ENCODE measurements at regions not wholly inside any gene's neighbourhood (a gene's known extent, or its start where the extent isn't known, plus 50 kb on each side); places are given as distances from the start of the nearest gene placed in this dataset.
"Not testable (repeated sequence)": the region's sequence is repeated elsewhere in the genome, so short reads cannot be mapped to it uniquely, and the experiment has no call there.

DNA sequence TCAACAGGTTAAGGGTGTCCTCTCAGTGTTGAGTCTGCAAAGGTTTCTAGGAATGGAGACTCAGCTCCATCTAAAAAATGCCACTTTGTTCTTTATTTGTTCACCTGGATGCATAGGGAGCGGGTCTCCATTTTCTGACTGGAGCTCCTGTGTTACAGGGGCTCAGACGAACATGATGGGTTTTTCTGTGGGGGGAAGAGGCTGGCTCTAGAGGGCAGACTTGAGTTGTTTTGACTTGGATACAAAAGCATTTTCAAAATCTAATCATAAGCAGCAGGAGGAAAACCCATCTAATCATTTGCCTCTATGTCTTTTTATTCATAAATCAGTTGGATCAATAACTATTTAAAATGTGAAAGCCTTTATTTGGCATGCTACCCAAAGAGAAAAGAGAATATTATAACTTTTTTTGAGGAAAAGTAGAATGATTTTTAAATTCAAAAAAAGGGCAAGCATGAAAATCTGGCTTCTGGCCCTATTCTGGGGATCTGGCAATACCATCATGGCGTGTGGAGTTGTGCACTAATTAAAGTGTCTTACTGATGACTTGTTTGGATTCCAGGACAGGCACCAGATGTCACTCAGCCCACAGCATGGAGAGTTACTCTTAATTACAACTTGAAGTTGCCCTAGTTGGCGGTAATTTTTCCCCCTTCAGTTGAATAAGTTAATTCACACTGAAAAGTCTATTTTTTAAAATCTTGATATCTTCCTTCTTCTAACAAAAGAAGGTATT lies 594.9 kb downstream of the REEP3 start:
- no peaks in the 10 kb centered on the region for H3K9me3 Mint-ChIP-seq
- DNase-seq, result no peak
- no peak for ATAC-seq
- no peaks in the 10 kb centered on the region for H3K27me3 Mint-ChIP-seq (ENCODE audit: low read depth)
- no peaks in the 10 kb centered on the region for H3K36me3 Mint-ChIP-seq (ENCODE audit: insufficient read depth)
- peaks cover 5% of the 10 kb centered on the region for H3K4me1 Mint-ChIP-seq (ENCODE audit: low read depth)
- H3K4me3 Mint-ChIP-seq, result no peak overlapping the region

DNA sequence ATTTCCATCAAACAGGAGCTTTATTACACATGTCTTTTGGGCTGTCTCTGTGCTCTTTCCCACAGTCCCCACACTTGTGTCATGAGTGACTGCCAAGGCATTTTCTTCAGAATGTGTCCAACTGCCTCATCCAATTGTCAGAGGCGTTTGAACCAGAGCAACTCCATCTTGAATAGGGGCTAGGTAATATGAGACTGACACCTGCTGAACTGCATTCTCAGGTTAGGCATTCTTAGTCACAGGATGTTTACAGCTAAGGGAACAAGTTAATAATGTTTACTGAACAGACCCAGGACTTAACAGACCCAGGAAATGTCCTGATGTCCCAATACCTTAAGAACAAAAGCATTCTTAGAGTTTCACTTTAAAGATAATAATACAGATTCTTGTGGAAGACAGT lies 595.5 kb downstream of the REEP3 start:
- Mint-ChIP-seq H3K27me3 (ENCODE audit: low read depth) (no peaks in the 10 kb centered on the region), H3K4me3 (no peak overlapping the region), H3K4me1 (ENCODE audit: low read depth) (peaks cover 5% of the 10 kb centered on the region), H3K9me3 (no peaks in the 10 kb centered on the region), H3K36me3 (ENCODE audit: insufficient read depth) (no peaks in the 10 kb centered on the region)
- ATAC-seq (no peak), DNase-seq (no peak)

DNA sequence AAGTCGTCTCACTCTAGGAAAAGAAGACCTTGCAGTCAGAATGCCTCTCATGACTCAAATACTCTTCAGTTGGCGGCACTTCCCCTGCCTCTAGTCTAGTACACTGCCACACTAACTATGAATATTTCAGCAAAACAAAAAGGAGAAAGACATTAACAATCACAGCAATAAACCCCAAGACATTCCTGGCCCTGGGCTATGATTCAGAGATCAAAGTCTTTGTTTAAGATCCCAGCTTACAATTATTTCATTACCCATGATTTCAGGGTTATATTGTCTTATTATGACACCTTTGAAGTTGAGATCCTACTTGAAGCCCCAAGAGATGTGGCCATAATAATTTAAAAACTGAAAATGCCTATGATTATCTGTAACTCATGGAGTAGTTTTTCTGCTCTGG lies 597.5 kb downstream of the REEP3 start:
- ATAC-seq (no peak), DNase-seq (no peak)
- Mint-ChIP-seq H3K27me3 (ENCODE audit: low read depth) (no peaks in the 10 kb centered on the region), H3K4me1 (ENCODE audit: low read depth) (peaks cover under 1% of the 10 kb centered on the region), H3K9me3 (no peaks in the 10 kb centered on the region), H3K36me3 (ENCODE audit: insufficient read depth) (no peaks in the 10 kb centered on the region), H3K4me3 (no peak overlapping the region)

DNA sequence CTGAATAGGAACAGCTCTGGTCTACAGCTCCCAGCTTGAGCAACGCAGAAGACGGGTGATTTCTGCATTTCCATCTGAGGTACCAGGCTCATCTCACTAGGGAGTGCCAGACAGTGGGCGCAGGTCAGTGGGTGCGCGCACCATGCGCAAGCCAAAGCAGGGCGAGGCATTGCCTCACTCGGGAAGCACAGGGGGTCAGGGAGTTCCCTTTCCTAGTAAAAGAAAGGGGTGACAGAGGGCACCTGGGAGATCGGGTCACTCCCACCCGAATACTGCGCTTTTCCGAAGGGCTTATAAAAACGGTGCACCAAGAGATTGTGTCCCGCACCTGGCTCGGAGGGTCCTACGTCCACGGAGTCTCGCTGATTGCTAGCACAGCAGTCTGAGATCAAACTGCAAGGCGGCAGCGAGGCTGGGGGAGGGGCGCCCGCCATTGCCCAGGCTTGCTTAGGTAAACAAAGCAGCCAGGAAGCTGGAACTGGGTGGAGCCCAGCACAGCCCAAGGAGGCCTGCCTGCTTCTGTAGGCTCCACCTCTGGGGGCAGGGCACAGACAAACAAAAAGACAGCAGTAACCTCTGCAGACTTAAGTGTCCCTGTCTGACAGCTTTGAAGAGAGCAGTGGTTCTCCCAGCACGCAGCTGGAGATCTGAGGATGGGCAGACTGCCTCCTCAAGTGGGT lies 599.2 kb downstream of the REEP3 start:
- H3K4me3 Mint-ChIP-seq; ATAC-seq; H3K4me1 Mint-ChIP-seq (ENCODE audit: low read depth); H3K27me3 Mint-ChIP-seq (ENCODE audit: low read depth); DNase-seq; H3K36me3 Mint-ChIP-seq (ENCODE audit: insufficient read depth); H3K9me3 Mint-ChIP-seq: not testable (repeated sequence)

DNA sequence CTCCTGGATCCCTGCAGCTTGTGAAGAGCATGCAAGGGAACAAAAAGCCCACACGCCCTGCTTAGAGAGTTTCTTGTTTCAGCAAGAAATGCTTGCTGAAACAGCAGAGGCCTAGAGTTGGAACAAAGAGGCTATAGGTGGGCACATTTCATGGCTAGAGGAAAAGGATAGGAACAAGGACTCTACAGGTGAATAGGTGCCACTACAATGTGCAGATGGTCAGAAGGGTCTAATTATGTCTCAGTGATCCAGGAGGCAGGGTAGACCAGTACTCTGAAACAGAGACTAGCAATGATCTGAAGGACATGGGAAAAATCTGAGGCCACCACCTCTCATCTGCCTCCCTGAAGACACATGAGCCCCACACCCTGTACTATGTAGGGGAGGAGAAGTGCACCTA lies 609.0 kb downstream of the REEP3 start:
- Mint-ChIP-seq H3K4me3 (no peak overlapping the region), H3K9me3 (no peaks in the 10 kb centered on the region), H3K27me3 (ENCODE audit: low read depth) (no peaks in the 10 kb centered on the region), H3K36me3 (ENCODE audit: insufficient read depth) (no peaks in the 10 kb centered on the region), H3K4me1 (ENCODE audit: low read depth) (no peaks in the 10 kb centered on the region)
- DNase-seq, result no peak
- ATAC-seq, result no peak

DNA sequence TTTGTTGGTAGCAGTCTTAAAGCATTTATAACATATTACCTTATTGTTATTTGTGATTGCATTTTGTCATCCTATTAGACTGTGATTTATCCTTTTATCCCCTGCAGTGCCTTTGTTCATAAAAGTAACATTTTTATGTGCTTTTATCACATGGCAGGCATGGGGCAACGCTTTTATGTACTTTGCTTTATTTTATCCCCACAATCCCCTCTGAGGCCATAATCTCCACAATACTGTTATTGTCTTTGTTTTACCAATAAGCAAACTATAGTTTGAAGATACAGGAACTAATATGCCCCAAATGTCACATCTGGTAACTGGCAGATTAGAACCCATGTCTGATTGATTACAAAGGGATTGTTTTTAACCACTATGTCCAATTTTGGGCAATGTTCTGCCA lies 613.5 kb downstream of the REEP3 start:
- H3K36me3 Mint-ChIP-seq (ENCODE audit: insufficient read depth), result no peaks in the 10 kb centered on the region
- H3K4me3 Mint-ChIP-seq, result no peak overlapping the region
- no peak for ATAC-seq
- H3K4me1 Mint-ChIP-seq (ENCODE audit: low read depth), result no peaks in the 10 kb centered on the region
- H3K9me3 Mint-ChIP-seq, result no peaks in the 10 kb centered on the region
- no peaks in the 10 kb centered on the region for H3K27me3 Mint-ChIP-seq (ENCODE audit: low read depth)
- no peak for DNase-seq

DNA sequence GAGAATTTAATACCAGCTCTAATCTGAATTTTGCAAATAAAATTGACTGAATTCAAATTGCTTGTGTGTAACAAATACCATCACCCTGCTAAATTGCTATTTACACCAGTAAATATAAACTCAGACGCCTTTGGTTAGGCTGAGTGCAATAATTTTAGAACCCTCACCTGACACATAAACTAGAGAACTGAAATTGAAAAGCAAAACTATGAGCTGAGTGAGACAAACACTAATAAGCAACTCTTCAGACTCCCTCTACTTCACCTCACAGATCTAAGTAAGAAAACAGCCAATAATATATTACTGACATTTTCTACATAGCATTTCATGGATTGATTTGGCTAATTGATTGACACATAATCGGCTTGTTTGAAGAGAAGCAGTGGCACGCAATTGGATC lies 621.2 kb downstream of the REEP3 start:
- no peaks in the 10 kb centered on the region for H3K9me3 Mint-ChIP-seq
- no peak for DNase-seq
- no peak for ATAC-seq
- no peaks in the 10 kb centered on the region for H3K36me3 Mint-ChIP-seq (ENCODE audit: insufficient read depth)
- H3K27me3 Mint-ChIP-seq (ENCODE audit: low read depth), result peaks cover 2% of the 10 kb centered on the region
- H3K4me3 Mint-ChIP-seq, result no peak overlapping the region
- H3K4me1 Mint-ChIP-seq (ENCODE audit: low read depth), result no peaks in the 10 kb centered on the region

DNA sequence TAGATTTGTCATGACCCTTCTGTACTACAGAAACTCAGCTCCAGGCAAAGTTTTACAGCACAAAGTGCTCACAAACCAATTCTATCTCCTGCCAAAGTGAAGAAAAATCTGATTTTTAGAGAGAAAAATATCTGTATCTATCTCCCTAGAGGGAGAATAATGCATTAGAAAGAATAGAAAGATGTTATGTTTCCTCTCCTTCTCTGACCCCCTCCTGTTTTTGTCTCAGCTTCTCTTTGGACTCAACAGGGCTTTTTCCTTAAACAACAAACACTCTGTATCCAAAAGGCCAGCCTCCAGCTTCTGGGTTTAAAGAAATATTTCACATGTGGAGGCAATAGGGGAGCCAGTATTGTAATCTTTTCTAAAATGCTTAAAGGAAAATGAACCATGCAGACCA lies 627.4 kb downstream of the REEP3 start:
- no peaks in the 10 kb centered on the region for H3K4me1 Mint-ChIP-seq (ENCODE audit: low read depth)

DNA sequence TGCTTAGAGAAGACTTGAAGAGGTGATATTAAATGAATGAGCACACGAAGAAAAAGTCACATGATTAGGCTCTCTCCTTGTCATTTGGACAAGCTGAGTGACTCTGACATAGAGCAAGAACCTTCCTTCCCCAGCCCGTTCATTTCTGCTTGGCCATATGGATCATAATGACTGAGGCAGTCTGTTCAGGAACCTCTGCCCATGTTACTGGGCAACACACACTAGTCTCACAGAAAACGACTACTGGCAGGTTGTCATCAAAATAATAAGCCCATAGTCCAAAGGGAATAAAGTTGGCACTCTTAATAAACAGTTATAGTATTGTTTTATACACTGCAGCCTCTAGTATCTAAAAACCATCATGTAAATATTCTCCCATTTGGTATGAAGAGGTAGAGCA lies 635.0 kb downstream of the REEP3 start:
- DNase-seq (no peak), ATAC-seq (no peak)
- Mint-ChIP-seq H3K27me3 (ENCODE audit: low read depth) (no peaks in the 10 kb centered on the region), H3K4me1 (ENCODE audit: low read depth) (no peaks in the 10 kb centered on the region), H3K9me3 (no peaks in the 10 kb centered on the region), H3K4me3 (no peak overlapping the region), H3K36me3 (ENCODE audit: insufficient read depth) (no peaks in the 10 kb centered on the region)

More for the DNA sequence above, 627.4 kb downstream of the REEP3 start:
- H3K4me3 Mint-ChIP-seq, result no peak overlapping the region
- no peaks in the 10 kb centered on the region for H3K36me3 Mint-ChIP-seq (ENCODE audit: insufficient read depth)
- DNase-seq, result no peak
- no peak for ATAC-seq
- H3K27me3 Mint-ChIP-seq (ENCODE audit: low read depth), result peaks cover 3% of the 10 kb centered on the region
- H3K9me3 Mint-ChIP-seq, result no peaks in the 10 kb centered on the region

DNA sequence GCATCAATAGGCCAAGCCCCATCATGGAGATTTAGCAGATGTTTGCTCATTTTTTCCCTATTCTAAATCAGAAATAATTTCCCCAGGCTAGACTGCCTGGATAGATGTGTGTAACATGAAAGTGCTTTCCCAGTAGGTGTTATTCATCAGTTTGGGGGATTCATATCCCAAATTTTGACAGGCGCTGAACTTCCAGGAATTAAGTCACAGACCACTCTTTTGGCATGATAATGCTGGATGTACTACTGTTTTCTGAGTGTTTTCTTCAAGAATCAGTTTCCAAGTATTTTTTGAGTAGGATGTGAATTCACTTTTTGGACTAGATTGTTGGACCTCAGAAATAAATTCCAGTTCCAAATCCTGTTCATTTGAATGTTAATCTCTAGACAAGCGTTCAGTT lies 637.4 kb downstream of the REEP3 start:
- H3K4me1 Mint-ChIP-seq (ENCODE audit: low read depth), result no peaks in the 10 kb centered on the region
- DNase-seq (no peak), ATAC-seq (no peak)
- no peaks in the 10 kb centered on the region for H3K9me3 Mint-ChIP-seq
- no peaks in the 10 kb centered on the region for H3K36me3 Mint-ChIP-seq (ENCODE audit: insufficient read depth)
- H3K27me3 Mint-ChIP-seq (ENCODE audit: low read depth), result no peaks in the 10 kb centered on the region
- H3K4me3 Mint-ChIP-seq, result no peak overlapping the region

DNA sequence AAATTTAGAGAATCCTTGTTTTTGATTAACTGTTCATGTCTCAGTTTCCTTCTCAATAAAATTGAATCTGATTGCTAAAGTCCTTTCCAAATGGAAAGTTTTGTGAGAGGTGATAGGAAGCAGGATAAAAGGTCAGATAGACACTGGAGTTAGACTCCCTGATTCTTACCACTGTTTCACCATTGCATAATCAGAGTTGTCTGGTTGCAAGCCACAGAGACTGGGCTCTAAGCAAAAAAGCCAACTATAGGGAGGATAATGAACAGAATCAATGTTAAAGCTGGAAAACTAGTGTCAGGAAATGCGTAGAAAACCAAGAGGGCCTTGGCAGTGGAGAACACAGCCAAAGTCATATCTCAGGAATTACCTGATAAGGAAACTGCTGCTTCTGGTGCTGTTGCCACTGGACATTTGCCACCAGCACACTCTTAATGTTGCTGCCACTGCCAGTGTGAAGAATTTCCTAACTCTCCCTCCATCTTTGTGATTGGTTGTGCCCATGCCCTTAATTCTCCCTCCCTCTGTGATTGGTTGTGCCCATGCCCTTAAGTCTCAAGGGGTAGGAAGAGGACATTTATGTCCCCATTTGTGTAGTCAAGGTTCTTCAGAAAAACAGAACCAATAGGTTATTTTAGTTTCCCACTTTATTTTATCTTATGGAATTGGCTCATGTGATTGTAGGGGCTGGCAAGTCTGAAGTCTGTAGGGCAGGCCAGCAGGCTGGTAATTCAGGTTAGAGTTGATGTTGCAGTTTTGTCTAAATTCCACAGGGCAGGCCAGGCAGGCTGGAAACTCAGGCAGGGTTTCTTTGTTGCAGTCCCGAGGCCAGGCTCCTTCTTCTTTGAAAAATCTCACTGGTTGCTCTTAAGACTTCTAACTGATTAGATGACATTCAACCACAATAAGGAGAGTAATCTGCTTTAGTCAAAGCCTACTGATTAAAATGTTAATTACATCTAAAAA lies 639.0 kb downstream of the REEP3 start:
- Mint-ChIP-seq H3K27me3 (ENCODE audit: low read depth) (no peaks in the 10 kb centered on the region), H3K36me3 (ENCODE audit: insufficient read depth) (no peaks in the 10 kb centered on the region), H3K4me3 (no peak overlapping the region), H3K4me1 (ENCODE audit: low read depth) (no peaks in the 10 kb centered on the region), H3K9me3 (no peaks in the 10 kb centered on the region)
- DNase-seq (no peak), ATAC-seq (no peak)

DNA sequence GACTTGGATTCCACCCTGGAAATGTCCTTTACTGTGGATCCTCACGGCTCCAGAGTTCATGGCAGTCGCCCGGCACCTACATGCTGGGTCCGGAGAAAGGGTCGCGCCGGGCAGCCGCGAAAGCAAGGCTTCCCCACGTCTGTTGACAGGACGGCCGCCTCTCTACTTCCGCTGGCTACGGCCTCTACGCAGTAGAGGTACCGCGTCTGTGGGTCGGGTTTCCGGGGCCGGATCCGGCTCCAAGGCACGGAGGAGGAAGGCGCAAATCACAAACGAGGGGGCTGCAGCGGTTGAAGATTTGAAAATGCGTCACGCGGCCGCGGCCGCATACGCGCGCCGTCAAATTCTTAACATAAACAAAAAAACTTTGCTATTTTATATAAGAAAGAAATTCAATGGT lies 649.6 kb downstream of the REEP3 start:
- Mint-ChIP-seq H3K36me3 (ENCODE audit: insufficient read depth) (no peaks in the 10 kb centered on the region), H3K4me1 (ENCODE audit: low read depth) (no peaks in the 10 kb centered on the region), H3K9me3 (peaks cover 14% of the 10 kb centered on the region), H3K4me3 (no peak overlapping the region), H3K27me3 (ENCODE audit: low read depth) (no peaks in the 10 kb centered on the region)
- no peak for ATAC-seq
- no peak for DNase-seq

DNA sequence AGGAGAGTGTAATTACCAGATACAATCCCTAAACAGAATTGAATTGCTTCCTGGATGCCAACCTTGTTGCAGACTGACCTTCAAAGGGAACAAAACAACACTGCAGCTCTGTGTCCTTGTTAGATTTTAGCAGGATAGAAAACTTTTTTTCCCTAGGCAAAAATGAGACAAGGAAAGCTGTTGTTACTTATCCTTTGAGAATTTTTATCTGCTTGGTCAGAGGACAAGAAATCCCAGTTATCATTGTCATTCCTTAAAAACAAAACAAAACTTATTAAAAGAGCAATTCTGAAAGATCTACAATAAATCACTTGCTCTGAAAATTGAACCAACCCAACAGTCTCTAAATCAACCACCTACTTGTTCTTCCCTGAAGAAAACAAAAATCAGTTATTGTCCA lies 652.6 kb downstream of the REEP3 start:
- no peak for ATAC-seq
- H3K27me3 Mint-ChIP-seq (ENCODE audit: low read depth), result no peaks in the 10 kb centered on the region
- H3K9me3 Mint-ChIP-seq, result peaks cover 4% of the 10 kb centered on the region
- H3K4me3 Mint-ChIP-seq, result no peak overlapping the region
- no peaks in the 10 kb centered on the region for H3K4me1 Mint-ChIP-seq (ENCODE audit: low read depth)
- DNase-seq, result no peak
- H3K36me3 Mint-ChIP-seq (ENCODE audit: insufficient read depth), result no peaks in the 10 kb centered on the region

DNA sequence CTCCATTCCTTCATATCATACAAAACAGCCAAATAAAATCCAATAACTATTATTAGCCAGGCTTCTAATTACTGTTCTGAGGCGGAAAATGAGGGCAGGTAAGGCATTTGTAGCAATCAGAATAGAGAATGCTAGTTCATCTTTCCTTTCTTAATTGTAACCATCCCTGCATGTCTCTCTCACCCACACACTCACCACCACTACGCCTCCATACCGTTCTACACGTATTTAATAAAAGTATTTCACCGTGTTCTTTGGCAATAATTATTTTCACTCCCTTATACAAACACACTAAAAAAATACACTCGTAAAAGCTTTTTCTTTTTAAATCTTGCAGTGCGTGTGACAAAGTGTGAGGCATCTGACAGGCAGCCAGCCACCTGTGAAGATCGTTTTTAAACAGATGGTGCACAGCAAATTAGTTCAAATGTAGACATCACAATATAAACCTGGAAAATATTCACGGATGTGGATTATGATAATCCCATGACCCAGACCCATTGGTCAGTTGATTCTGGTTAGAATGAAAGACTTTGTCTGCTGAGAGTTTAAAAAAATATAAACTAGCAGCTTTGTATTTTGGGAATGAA lies 653.6 kb downstream of the REEP3 start:
- Mint-ChIP-seq H3K27me3 (ENCODE audit: low read depth) (no peaks in the 10 kb centered on the region), H3K9me3 (peaks cover 2% of the 10 kb centered on the region), H3K4me1 (ENCODE audit: low read depth) (no peaks in the 10 kb centered on the region), H3K4me3 (no peak overlapping the region), H3K36me3 (ENCODE audit: insufficient read depth) (no peaks in the 10 kb centered on the region)
- ATAC-seq (no peak), DNase-seq (no peak)

Measured in activated T-cell treated with anti-CD3 and anti-CD28 coated beads, Interleukin-2, amount 50 U/mL, for 4 hours (primary cell).